Upper lobe of left lung (tissue), 6 donors: ENCODE measurements at regions not wholly inside any gene's neighbourhood (a gene's known extent, or its start where the extent isn't known, plus 50 kb on each side); places are given as distances from the start of the nearest gene placed in this dataset.

Experiments used
- ATAC-seq, 2 donors: fragments of 200-7000 bp; cut with Tn5 transposase; one replicate each; pipeline ENCODE4 v1.9.1; 2022; ENCODE audit warnings: mild to moderate bottlenecking in 2 of 2, moderate library complexity in 2 of 2; ENCODE audit not compliant: low FRiP score in 2 of 2
- DNase-seq, 2 donors: peaks; one replicate each; pipeline ENCODE4 v3.0.0-alpha.2; 2019 to 2020
- H3K27ac ChIP-seq, 4 donors: fragments of 200-600 bp; sonication (generic); one replicate each; pipeline ENCODE4 v1.5.1; 2016 to 2019
- H3K27me3 ChIP-seq, 4 donors: fragments of 200-600 bp; sonication (generic); one replicate each; pipeline ENCODE4 v1.5.1; 2017 to 2019
- H3K36me3 ChIP-seq, 4 donors: fragments of 200-600 bp; sonication (generic); one replicate each; pipeline ENCODE4 v1.5.1; 2016 to 2019
- H3K4me1 ChIP-seq, 4 donors: fragments of 200-600 bp; sonication (generic); one replicate each; pipeline ENCODE4 v1.5.1; 2018 to 2019
- H3K4me3 ChIP-seq, 4 donors: fragments of 200-600 bp; sonication (generic); one replicate each; pipeline ENCODE4 v1.5.1; 2017 to 2019; ENCODE audit warnings: mild to moderate bottlenecking in 2 of 4, moderate library complexity in 1 of 4
- H3K9me3 ChIP-seq, 4 donors: fragments of 200-600 bp; sonication (generic); one replicate each; pipeline ENCODE4 v1.5.1; 2018 to 2019
- CTCF ChIP-seq, 6 experiments: fragments of 450-650 bp in 4 of 6; fragments of 200-600 bp in 2 of 6; sonication (generic) in 2 of 6; IDR thresholded peaks; one replicate each; pipeline ENCODE4 v1.5.1; 2016 to 2019; ENCODE audit warnings: antibody characterized with exemption in 6 of 6
- EP300 ChIP-seq, 4 donors: sonication (generic); formaldehyde crosslinking; IDR thresholded peaks; one replicate each; pipeline ENCODE4 v1.5.1; 2017; ENCODE audit warnings: antibody characterized with exemption in 4 of 4, control low read depth in 2 of 4
- POLR2A ChIP-seq, 4 donors: fragments of 450-650 bp; IDR thresholded peaks; one replicate each; pipeline ENCODE4 v1.5.1; 2016 to 2017; ENCODE audit warnings: antibody characterized with exemption in 4 of 4, mild to moderate bottlenecking in 2 of 4
- POLR2AphosphoS5 ChIP-seq, 2 donors: sonication (generic); formaldehyde crosslinking; IDR thresholded peaks; one replicate each; pipeline ENCODE4 v1.5.1; 2017; ENCODE audit warnings: antibody characterized with exemption in 2 of 2
- WGBS, 2 donors: methylation state at CpG; one replicate each; pipeline ENCODE4 v1.1.5; 2017 to 2018; 5-methylcytosine and 5-hydroxymethylcytosine counted together
- donor health status: DM: no; HTN: no; CAD: no; lungs with moderate emphysema.
- donor health status: DM: no; HTN: yes; CAD: no; lungs with severe emphysema.

- DNase-seq (no peak), ATAC-seq (no peak)
- TF ChIP-seq CTCF (IDR thresholded peaks at IDR 0.05) (no peak), POLR2A (IDR thresholded peaks at IDR 0.05) (no peak), POLR2AphosphoS5 (IDR thresholded peaks at IDR 0.05) (no peak), EP300 (IDR thresholded peaks at IDR 0.05) (no peak)
- H3K4me3 ChIP-seq, result no peak overlapping the region
- H3K36me3 ChIP-seq, result no peaks in the 10 kb centered on the region
- no peaks in the 10 kb centered on the region for H3K4me1 ChIP-seq
- 72 to 95% methylated on average over 1 of the region's 1 CpG for WGBS, 2 donors
- H3K9me3 ChIP-seq, result no peaks in the 10 kb centered on the region
- H3K27ac ChIP-seq, result no peak overlapping the region
- no peaks in the 10 kb centered on the region for H3K27me3 ChIP-seq
Measured at GRCh38 chr16:16985707-16986106, 485.1 kb downstream of the XYLT1 start.

GRCh38 chr16:16988963-16989362, 481.8 kb downstream of the XYLT1 start:
- TF ChIP-seq POLR2A (IDR thresholded peaks at IDR 0.05) (no peak), EP300 (IDR thresholded peaks at IDR 0.05) (no peak), CTCF (IDR thresholded peaks at IDR 0.05) (no peak), POLR2AphosphoS5 (IDR thresholded peaks at IDR 0.05) (no peak)
- DNase-seq, result no peak

GRCh38 chr16:16989368-16989767, 481.4 kb downstream of the XYLT1 start:
- Histone ChIP-seq H3K4me1 (peaks cover 0 to 9% (median 5%) of the 10 kb centered on the region in 4 donors), H3K27ac (no peak overlapping the region), H3K9me3 (no peaks in the 10 kb centered on the region), H3K27me3 (no peaks in the 10 kb centered on the region), H3K4me3 (no peak overlapping the region), H3K36me3 (no peaks in the 10 kb centered on the region)
- WGBS, 2 donors, result 71 to 73% methylated on average over 4 of the region's 4 CpGs
- DNase-seq (no peak), ATAC-seq (no peak)
- no peak for TF ChIP-seq POLR2AphosphoS5 (IDR thresholded peaks at IDR 0.05)
- TF ChIP-seq POLR2A (IDR thresholded peaks at IDR 0.05), result no peak
- TF ChIP-seq CTCF (IDR thresholded peaks at IDR 0.05), result no peak
- TF ChIP-seq EP300 (IDR thresholded peaks at IDR 0.05), result no peak

More at GRCh38 chr16:16988963-16989362, 481.8 kb downstream of the XYLT1 start:
- no peaks in the 10 kb centered on the region for H3K27me3 ChIP-seq
- no peak for ATAC-seq
- no peak overlapping the region for H3K27ac ChIP-seq
- H3K4me1 ChIP-seq, result peaks cover 0 to 9% (median 5%) of the 10 kb centered on the region in 4 donors
- 68 to 71% methylated on average over 2 to 3 of the region's 3 CpGs for WGBS, 2 donors
- H3K36me3 ChIP-seq, result no peaks in the 10 kb centered on the region
- no peaks in the 10 kb centered on the region for H3K9me3 ChIP-seq
- no peak overlapping the region for H3K4me3 ChIP-seq

GRCh38 chr16:16991711-16992110, 479.0 kb downstream of the XYLT1 start:
- WGBS, 2 donors, result 91 to 98% methylated on average over 4 of the region's 4 CpGs
- H3K27ac ChIP-seq, result no peak overlapping the region
- no peaks in the 10 kb centered on the region for H3K36me3 ChIP-seq

More at GRCh38 chr16:16991711-16992110, 479.0 kb downstream of the XYLT1 start:
- peaks cover 0 to 9% (median 5%) of the 10 kb centered on the region in 4 donors for H3K4me1 ChIP-seq
- TF ChIP-seq CTCF (IDR thresholded peaks at IDR 0.05) (no peak), POLR2A (IDR thresholded peaks at IDR 0.05) (no peak), EP300 (IDR thresholded peaks at IDR 0.05) (no peak), POLR2AphosphoS5 (IDR thresholded peaks at IDR 0.05) (no peak)
- no peak overlapping the region for H3K4me3 ChIP-seq
- no peaks in the 10 kb centered on the region for H3K9me3 ChIP-seq
- ATAC-seq, result no peak
- no peaks in the 10 kb centered on the region for H3K27me3 ChIP-seq
- DNase-seq, result no peak
